T-cell (primary cell): ENCODE measurements at regions not wholly inside any gene's neighbourhood (a gene's known extent, or its start where the extent isn't known, plus 50 kb on each side); places are given as distances from the start of the nearest gene placed in this dataset.

Experiments used
- ATAC-seq, 4 experiments: fragments of 200-7000 bp in 3 of 4; fragments of 150-1000 bp in 1 of 4; cut with Tn5 transposase; replicated peaks in 1 of 4; 1 replicate in 3 of 4; 2 replicates in 1 of 4; pipeline ENCODE4 v1.10.0; 2021; ENCODE audit warnings: moderate library complexity in 3 of 4, mild to moderate bottlenecking in 2 of 4, moderate number of reproducible peaks in 1 of 4
- CTCF ChIA-PET, 2 donors: fragments of 300-600 bp; sonication (Branson Sonifier 250); formaldehyde crosslinking; loops; one replicate each; lab custom pipeline; 2022; ENCODE audit warnings: antibody characterized with exemption in 2 of 2; lab: Charles Lee
- POLR2A ChIA-PET, 2 donors: fragments of 300-600 bp; sonication (Branson Sonifier 250); formaldehyde crosslinking; loops; one replicate each; lab custom pipeline; 2022; ENCODE audit warnings: antibody characterized with exemption in 2 of 2; lab: Charles Lee
- DNase-seq, 35 experiments: peaks; one replicate each; pipeline versions ENCODE4 v3.0.0 to v3.0.0-alpha.2; 2013 to 2023
- H3K27ac ChIP-seq: one replicate; pipeline ENCODE4 v1.5.1; 2013; ENCODE audit warnings: low read length
- H3K27me3 ChIP-seq, 2 experiments: replicated peaks in 1 of 2; 1 replicate in 1 of 2; 2 replicates in 1 of 2; pipeline versions ENCODE4 v1.6.1 to v1.7.0; 2013; ENCODE audit warnings: low read length in 1 of 2, mixed read lengths in 1 of 2; ENCODE audit not compliant: control insufficient read depth in 2 of 2, insufficient read depth in 2 of 2; ENCODE audit errors: extremely low read depth in 1 of 2
- H3K36me3 ChIP-seq, 2 donors: 1 replicate in 1 of 2; 2 replicates in 1 of 2; pipeline versions ENCODE4 v1.6.1 to v1.7.0; 2013; ENCODE audit warnings: low read length in 1 of 2; ENCODE audit not compliant: control insufficient read depth in 2 of 2, insufficient read depth in 1 of 2; ENCODE audit errors: extremely low read depth in 1 of 2
- H3K4me1 ChIP-seq, 2 experiments: 1 replicate in 1 of 2; 2 replicates in 1 of 2; pipeline versions ENCODE4 v1.6.1 to v1.7.0; 2013; ENCODE audit warnings: low read length in 2 of 2, mixed read lengths in 1 of 2; ENCODE audit not compliant: insufficient read depth in 2 of 2, control insufficient read depth in 1 of 2; ENCODE audit errors: extremely low read depth in 1 of 2
- H3K4me3 ChIP-seq, 2 donors: 1 replicate in 1 of 2; 2 replicates in 1 of 2; pipeline versions ENCODE4 v1.5.1 to v1.7.0; 2013; ENCODE audit warnings: mild to moderate bottlenecking in 2 of 2, low read length in 1 of 2, moderate library complexity in 1 of 2; ENCODE audit not compliant: control insufficient read depth in 1 of 2; ENCODE audit errors: extremely low read depth in 1 of 2
- H3K9me3 ChIP-seq: 2 replicates; pipeline ENCODE4 v1.7.0; 2013
- H3K27ac Mint-ChIP-seq, 2 donors: one replicate each; pipeline ENCODE4 v1.8.0; 2020 to 2021; ENCODE audit warnings: mild to moderate bottlenecking in 2 of 2, mixed read lengths in 2 of 2
- H3K27me3 Mint-ChIP-seq, 2 donors: one replicate each; pipeline ENCODE4 v1.8.0; 2021 to 2022; ENCODE audit warnings: mixed read lengths in 2 of 2
- H3K36me3 Mint-ChIP-seq: one replicate; pipeline ENCODE4 v1.8.0; 2021; ENCODE audit warnings: mixed read lengths
- H3K4me1 Mint-ChIP-seq, 3 donors: one replicate each; pipeline ENCODE4 v1.8.0; 2020 to 2022; ENCODE audit warnings: mixed read lengths in 3 of 3, mild to moderate bottlenecking in 1 of 3
- H3K4me3 Mint-ChIP-seq, 3 donors: one replicate each; pipeline ENCODE4 v1.8.0; 2020 to 2022; ENCODE audit warnings: mild to moderate bottlenecking in 3 of 3, mixed read lengths in 3 of 3, moderate library complexity in 3 of 3
- H3K9me3 Mint-ChIP-seq, 3 donors: one replicate each; pipeline ENCODE4 v1.8.0; 2020 to 2022; ENCODE audit warnings: mixed read lengths in 3 of 3
- WGBS: methylation state at CpG from one replicate; pipeline ENCODE4 v1.1.5; 2013; ENCODE audit warnings: missing lambda C conversion rate; ENCODE audit not compliant: insufficient coverage; 5-methylcytosine and 5-hydroxymethylcytosine counted together

DNA sequence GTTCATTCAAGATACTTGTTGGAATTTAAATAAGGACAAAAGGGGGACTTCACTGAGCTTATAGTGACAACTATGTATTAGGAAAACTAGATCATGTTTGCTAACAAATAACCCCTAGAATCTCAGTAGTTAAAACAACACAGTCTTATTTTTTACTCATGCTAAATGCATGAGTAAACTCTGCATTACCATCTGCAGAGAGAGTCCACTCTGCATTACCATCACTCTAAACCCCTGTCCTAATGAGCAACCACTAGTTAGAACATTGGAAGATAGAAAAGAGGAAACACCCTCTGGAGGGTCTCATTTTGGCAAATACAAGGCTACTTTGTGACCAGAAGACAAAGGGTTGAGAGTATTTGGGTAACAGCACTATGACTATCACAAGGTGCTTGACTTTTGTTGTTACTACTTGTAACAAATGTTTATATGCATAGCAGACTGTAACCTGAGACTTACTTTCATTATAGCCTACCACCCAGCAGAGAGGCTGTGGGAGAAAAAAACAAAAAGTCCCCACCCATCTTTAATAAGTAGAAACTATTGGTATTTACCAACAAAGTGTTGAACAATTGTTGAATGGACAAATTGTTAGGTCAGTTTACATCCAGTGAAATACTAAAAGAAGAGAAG lies 99.1 kb downstream of the OXSM start:
- Histone ChIP-seq H3K36me3 (no peaks in the 10 kb centered on the region), H3K27ac (no peak overlapping the region), H3K4me1 (no peaks in the 10 kb centered on the region), H3K9me3 (no peaks in the 10 kb centered on the region), H3K4me3 (no peak overlapping the region), H3K27me3 (no peaks in the 10 kb centered on the region)
- Mint-ChIP-seq H3K4me3 (no peak overlapping the region), H3K27ac (no peak overlapping the region), H3K27me3 (peaks cover 10 to 23% of the 10 kb centered on the region in 2 donors), H3K36me3 (no peaks in the 10 kb centered on the region), H3K4me1 (no peaks in the 10 kb centered on the region), H3K9me3 (no peaks in the 10 kb centered on the region)
- ATAC-seq (no peak), DNase-seq (no peak)
- ChIA-PET CTCF (no interaction called here), POLR2A (no interaction called here)

DNA sequence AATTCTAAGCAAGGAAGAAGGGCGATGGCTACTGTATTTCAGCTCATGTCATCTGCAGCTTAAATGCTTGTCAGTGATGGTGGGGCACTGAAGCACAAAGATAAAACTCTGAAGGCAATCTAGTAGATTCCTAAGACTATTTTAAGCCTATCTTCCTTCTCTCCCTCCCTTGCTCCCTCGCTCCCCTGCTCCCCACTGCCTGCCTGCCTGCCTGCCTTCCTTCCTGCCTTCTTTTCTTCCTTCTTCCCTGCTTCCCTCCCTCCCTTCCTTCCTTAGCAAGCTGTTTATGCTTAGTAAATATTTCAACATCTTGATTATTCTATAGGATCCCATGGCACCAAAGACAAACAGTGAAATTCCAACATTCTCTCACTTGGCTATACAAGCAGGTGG lies 99.6 kb downstream of the OXSM start:
- no peaks in the 10 kb centered on the region for H3K36me3 ChIP-seq
- H3K4me1 ChIP-seq, result no peaks in the 10 kb centered on the region
- peaks cover 10 to 23% of the 10 kb centered on the region in 2 donors for H3K27me3 Mint-ChIP-seq
- H3K36me3 Mint-ChIP-seq, result no peaks in the 10 kb centered on the region
- no peak for ATAC-seq
- H3K9me3 Mint-ChIP-seq, result no peaks in the 10 kb centered on the region
- WGBS, result 50% methylated on average over 1 of the region's 2 CpGs
- no peak overlapping the region for H3K4me3 Mint-ChIP-seq
- H3K4me3 ChIP-seq, result no peak overlapping the region
- no peaks in the 10 kb centered on the region for H3K4me1 Mint-ChIP-seq
- POLR2A ChIA-PET, result no interaction called here
- no peak overlapping the region for H3K27ac ChIP-seq
- H3K27me3 ChIP-seq, result no peaks in the 10 kb centered on the region
- H3K9me3 ChIP-seq, result no peaks in the 10 kb centered on the region
- DNase-seq, result no peak
- CTCF ChIA-PET, result no interaction called here
- no peak overlapping the region for H3K27ac Mint-ChIP-seq

- Mint-ChIP-seq H3K4me1 (no peaks in the 10 kb centered on the region), H3K36me3 (no peaks in the 10 kb centered on the region), H3K4me3 (no peak overlapping the region), H3K27ac (no peak overlapping the region), H3K9me3 (no peaks in the 10 kb centered on the region), H3K27me3 (no peaks in the 10 kb centered on the region)
- Histone ChIP-seq H3K9me3 (no peaks in the 10 kb centered on the region), H3K4me1 (no peaks in the 10 kb centered on the region), H3K36me3 (no peaks in the 10 kb centered on the region), H3K27ac (no peak overlapping the region), H3K27me3 (no peaks in the 10 kb centered on the region), H3K4me3 (no peak overlapping the region)
- POLR2A ChIA-PET, result no interaction called here
- DNase-seq (no peak), ATAC-seq (no peak)
- CTCF ChIA-PET, result no interaction called here
- no CpG with 5 or more reads among the region's 3 CpGs for WGBS
Observed at GRCh38 chr3:25894101-25894500, 104.2 kb downstream of the OXSM start.

DNA sequence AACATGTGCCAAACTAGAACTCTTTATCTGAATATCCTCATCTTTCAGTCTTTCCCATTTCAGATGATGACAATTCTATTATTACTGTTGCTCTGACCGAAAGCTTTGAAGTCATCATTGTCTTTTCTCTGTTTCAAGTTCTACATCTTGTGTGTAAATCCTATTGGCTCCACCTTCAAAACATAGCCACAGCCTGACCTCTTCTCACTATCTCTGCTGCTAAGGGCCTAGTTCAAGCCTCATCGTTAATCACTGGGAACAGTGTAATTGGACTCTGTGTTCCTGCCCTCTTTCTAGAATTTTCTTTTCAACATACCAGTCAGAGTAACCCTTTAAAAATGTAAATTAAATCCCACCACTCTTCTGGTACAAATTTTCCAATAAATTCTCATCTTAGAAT lies 105.1 kb downstream of the OXSM start:
- H3K4me3 ChIP-seq, result no peak overlapping the region
- H3K27me3 Mint-ChIP-seq, result no peaks in the 10 kb centered on the region
- H3K9me3 ChIP-seq, result no peaks in the 10 kb centered on the region
- H3K4me1 ChIP-seq, result no peaks in the 10 kb centered on the region
- no peak overlapping the region for H3K4me3 Mint-ChIP-seq
- H3K36me3 ChIP-seq, result no peaks in the 10 kb centered on the region
- H3K27ac ChIP-seq, result no peak overlapping the region
- no peak overlapping the region for H3K27ac Mint-ChIP-seq
- H3K36me3 Mint-ChIP-seq, result no peaks in the 10 kb centered on the region
- CTCF ChIA-PET, result no interaction called here
- no peaks in the 10 kb centered on the region for H3K9me3 Mint-ChIP-seq
- no peaks in the 10 kb centered on the region for H3K27me3 ChIP-seq
- whole genome bisulfite sequencing, result 94% methylated on average over 2 of the region's 2 CpGs
- ATAC-seq (no peak), DNase-seq (no peak)
- H3K4me1 Mint-ChIP-seq, result peaks cover 0 to 4% (median 0%) of the 10 kb centered on the region in 3 donors
- POLR2A ChIA-PET, result no interaction called here

DNA sequence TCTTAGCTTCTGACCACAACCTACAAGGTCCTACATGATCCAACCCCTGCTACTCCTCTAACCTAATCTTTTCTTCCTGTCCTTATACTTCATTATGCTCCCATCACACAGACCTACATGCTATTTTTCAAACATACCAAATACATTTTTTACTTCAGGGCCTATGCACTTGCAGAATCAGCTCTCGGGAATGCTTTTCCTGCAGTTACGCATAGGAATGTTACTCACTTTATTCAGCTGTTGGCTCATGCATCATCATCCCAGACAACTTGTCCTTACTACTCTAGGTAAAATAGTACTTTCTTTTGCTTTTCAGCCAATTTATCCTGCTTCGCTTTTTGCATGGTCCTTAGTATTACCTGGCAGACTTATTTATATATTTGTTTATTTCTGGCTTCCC lies 105.6 kb downstream of the OXSM start:
- DNase-seq (no peak), ATAC-seq (no peak)
- ChIA-PET CTCF (no interaction called here), POLR2A (no interaction called here)
- Histone ChIP-seq H3K27me3 (no peaks in the 10 kb centered on the region), H3K36me3 (no peaks in the 10 kb centered on the region), H3K4me3 (no peak overlapping the region), H3K9me3 (no peaks in the 10 kb centered on the region), H3K4me1 (no peaks in the 10 kb centered on the region), H3K27ac (no peak overlapping the region)
- no peaks in the 10 kb centered on the region for H3K36me3 Mint-ChIP-seq
- H3K27me3 Mint-ChIP-seq, result no peaks in the 10 kb centered on the region
- no peak overlapping the region for H3K4me3 Mint-ChIP-seq
- WGBS, result 96% methylated on average over 2 of the region's 3 CpGs
- H3K27ac Mint-ChIP-seq, result no peak overlapping the region
- H3K4me1 Mint-ChIP-seq, result peaks cover 0 to 8% (median 0%) of the 10 kb centered on the region in 3 donors
- H3K9me3 Mint-ChIP-seq, result no peaks in the 10 kb centered on the region

GRCh38 chr3:25897019-25897418 lies 107.1 kb downstream of the OXSM start:
- H3K27me3 ChIP-seq, result no peaks in the 10 kb centered on the region
- no peak overlapping the region for H3K27ac Mint-ChIP-seq

More at GRCh38 chr3:25897019-25897418, 107.1 kb downstream of the OXSM start:
- 86% methylated on average over 4 of the region's 6 CpGs for WGBS
- peaks cover 0 to 10% of the 10 kb centered on the region in 2 experiments for H3K4me1 ChIP-seq
- H3K36me3 Mint-ChIP-seq, result no peaks in the 10 kb centered on the region
- H3K36me3 ChIP-seq, result no peaks in the 10 kb centered on the region
- ChIA-PET POLR2A (no interaction called here), CTCF (no interaction called here)
- ATAC-seq, result no peak
- no peak overlapping the region for H3K4me3 ChIP-seq
- H3K27ac ChIP-seq, result no peak overlapping the region
- peaks cover 6 to 23% (median 9%) of the 10 kb centered on the region in 3 donors for H3K4me1 Mint-ChIP-seq
- no peaks in the 10 kb centered on the region for H3K9me3 ChIP-seq
- H3K4me3 Mint-ChIP-seq, result no peak overlapping the region
- peak in 1 of 35 experiments; percentile 3 for DNase-seq
- no peaks in the 10 kb centered on the region for H3K27me3 Mint-ChIP-seq
- no peaks in the 10 kb centered on the region for H3K9me3 Mint-ChIP-seq
